ENCODE measurements at regions not wholly inside any gene's neighbourhood (a gene's known extent, or its start where the extent isn't known, plus 50 kb on each side); places are given as distances from the start of the nearest gene placed in this dataset.

DNA sequence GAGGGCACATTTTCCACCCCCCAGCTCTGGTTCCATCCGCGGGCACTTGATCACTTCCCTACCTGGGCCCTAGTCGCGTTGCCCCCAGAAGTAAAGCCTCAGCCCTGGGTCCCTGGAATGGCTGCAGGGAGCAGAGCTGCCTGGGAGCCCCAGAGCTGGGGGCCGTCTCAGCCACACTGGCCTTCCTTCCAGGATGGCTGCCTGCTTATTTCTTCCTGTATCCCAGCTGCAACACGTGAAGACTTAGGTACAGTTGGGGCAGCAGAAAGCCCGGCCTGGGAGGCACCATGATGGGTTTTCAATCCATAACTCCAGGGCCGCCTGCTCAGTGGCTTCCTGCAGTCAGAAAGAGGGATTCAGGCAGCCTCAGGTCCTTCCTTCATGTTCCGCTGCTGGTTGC, 232.3 kb downstream of the IRX2 start:
- peaks cover 11% of the 10 kb centered on the region for H3K4me1 Mint-ChIP-seq (ENCODE audit: low read depth, unreplicated experiment)
- no peak overlapping the region for H3K27ac Mint-ChIP-seq (ENCODE audit: unreplicated experiment)
- no peaks in the 10 kb centered on the region for H3K36me3 Mint-ChIP-seq (ENCODE audit: unreplicated experiment)
- peaks cover 3% of the 10 kb centered on the region for H3K27me3 Mint-ChIP-seq (ENCODE audit: unreplicated experiment)
- no peak for DNase-seq
- no peaks in the 10 kb centered on the region for H3K9me3 Mint-ChIP-seq (ENCODE audit: unreplicated experiment)
- H3K4me3 Mint-ChIP-seq (ENCODE audit: unreplicated experiment) = no peak overlapping the region
- TF ChIP-seq, protein P1, sequence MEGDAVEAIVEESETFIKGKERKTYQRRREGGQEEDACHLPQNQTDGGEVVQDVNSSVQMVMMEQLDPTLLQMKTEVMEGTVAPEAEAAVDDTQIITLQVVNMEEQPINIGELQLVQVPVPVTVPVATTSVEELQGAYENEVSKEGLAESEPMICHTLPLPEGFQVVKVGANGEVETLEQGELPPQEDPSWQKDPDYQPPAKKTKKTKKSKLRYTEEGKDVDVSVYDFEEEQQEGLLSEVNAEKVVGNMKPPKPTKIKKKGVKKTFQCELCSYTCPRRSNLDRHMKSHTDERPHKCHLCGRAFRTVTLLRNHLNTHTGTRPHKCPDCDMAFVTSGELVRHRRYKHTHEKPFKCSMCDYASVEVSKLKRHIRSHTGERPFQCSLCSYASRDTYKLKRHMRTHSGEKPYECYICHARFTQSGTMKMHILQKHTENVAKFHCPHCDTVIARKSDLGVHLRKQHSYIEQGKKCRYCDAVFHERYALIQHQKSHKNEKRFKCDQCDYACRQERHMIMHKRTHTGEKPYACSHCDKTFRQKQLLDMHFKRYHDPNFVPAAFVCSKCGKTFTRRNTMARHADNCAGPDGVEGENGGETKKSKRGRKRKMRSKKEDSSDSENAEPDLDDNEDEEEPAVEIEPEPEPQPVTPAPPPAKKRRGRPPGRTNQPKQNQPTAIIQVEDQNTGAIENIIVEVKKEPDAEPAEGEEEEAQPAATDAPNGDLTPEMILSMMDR (IDR thresholded peaks at IDR 0.05; ENCODE audit: partially characterized antibody, unreplicated experiment) = no peak

DNA sequence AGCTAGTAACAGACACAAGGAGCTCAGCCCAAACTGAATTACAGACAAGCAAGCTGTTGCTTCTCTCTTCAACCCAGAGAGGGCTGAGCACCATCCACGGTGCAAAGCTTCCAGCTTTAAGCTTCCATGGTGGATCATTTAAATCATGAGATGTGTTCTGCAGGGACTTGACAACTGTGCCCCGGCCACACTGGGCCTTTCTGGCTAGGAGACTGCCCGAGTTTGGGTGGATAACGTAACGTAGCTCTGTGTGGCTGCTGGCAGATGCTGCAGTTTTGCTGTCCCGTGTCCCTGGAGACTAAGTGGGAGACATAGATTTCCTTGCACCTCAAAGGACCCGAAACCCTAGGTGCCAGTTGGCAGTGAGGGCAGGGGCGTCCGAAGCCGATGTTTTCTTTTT, 234.0 kb downstream of the IRX2 start:
- H3K9me3 Mint-ChIP-seq (ENCODE audit: unreplicated experiment) = peaks cover 1% of the 10 kb centered on the region
- no peaks in the 10 kb centered on the region for H3K36me3 Mint-ChIP-seq (ENCODE audit: unreplicated experiment)
- H3K4me1 Mint-ChIP-seq (ENCODE audit: low read depth, unreplicated experiment) = peaks cover 10% of the 10 kb centered on the region
- H3K4me3 Mint-ChIP-seq (ENCODE audit: unreplicated experiment) = no peak overlapping the region
- TF ChIP-seq, protein P1 (IDR thresholded peaks at IDR 0.05; ENCODE audit: partially characterized antibody, unreplicated experiment) = no peak
- no peak overlapping the region for H3K27ac Mint-ChIP-seq (ENCODE audit: unreplicated experiment)
- DNase-seq = no peak
- H3K27me3 Mint-ChIP-seq (ENCODE audit: unreplicated experiment) = peaks cover 2% of the 10 kb centered on the region

DNA sequence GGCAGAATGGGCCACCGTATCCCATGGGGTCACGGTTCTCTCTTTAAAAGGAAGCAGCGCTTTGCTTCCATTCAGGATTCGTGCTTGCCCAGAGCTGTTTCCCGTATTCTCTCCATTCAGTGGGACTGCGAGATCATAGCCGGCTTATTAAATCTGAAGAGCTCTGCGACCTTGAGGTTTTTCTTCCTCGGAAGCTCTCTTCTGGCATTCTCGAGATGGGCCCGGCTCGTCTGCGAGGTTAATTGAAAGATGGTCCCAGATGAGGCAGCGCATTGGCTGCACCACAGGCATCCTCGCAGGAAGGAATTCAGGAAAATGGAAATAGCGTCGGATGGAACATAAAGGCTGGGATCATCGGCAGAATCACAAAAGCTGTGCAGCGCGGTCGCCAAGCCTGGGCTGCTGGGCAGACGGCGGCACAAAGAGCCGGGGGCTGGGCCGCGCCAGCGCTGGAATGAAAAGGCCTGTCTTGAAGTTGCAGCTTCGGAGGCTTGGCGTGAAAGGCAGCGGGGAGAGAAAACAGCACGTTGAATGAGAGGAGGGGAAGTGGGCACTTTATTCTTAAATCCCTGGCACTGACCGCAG, 236.2 kb downstream of the IRX2 start:
- Mint-ChIP-seq H3K36me3 (ENCODE audit: unreplicated experiment) (peaks cover 5% of the 10 kb centered on the region), H3K4me1 (ENCODE audit: low read depth, unreplicated experiment) (peaks cover 9% of the 10 kb centered on the region), H3K27me3 (ENCODE audit: unreplicated experiment) (no peaks in the 10 kb centered on the region), H3K27ac (ENCODE audit: unreplicated experiment) (no peak overlapping the region), H3K4me3 (ENCODE audit: unreplicated experiment) (no peak overlapping the region), H3K9me3 (ENCODE audit: unreplicated experiment) (peaks cover 1% of the 10 kb centered on the region)
- no peak for DNase-seq
- TF ChIP-seq, protein P1 (IDR thresholded peaks at IDR 0.05; ENCODE audit: partially characterized antibody, unreplicated experiment) = no peak

DNA sequence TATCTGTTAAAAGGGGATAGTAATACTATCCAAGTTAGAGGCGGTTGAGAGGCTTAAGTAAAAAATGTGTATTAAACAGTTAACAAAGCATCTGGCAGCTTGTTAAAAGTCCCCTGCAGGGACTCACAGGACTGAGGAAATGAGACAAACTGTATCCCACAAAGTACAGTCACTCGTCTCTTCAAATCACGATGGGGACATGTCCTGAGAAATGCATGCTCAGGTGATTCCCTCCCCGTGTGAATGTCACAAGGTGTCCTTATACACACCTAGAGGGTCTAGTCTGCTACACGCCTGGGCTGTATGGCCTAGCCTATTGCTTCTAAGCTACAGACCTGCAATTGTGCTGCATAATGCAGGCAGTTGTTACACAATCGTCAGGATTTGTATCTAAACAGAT, 237.0 kb downstream of the IRX2 start:
- Mint-ChIP-seq H3K4me1 (ENCODE audit: low read depth, unreplicated experiment) (peaks cover 9% of the 10 kb centered on the region), H3K27me3 (ENCODE audit: unreplicated experiment) (peaks cover 3% of the 10 kb centered on the region), H3K9me3 (ENCODE audit: unreplicated experiment) (peaks cover 1% of the 10 kb centered on the region), H3K27ac (ENCODE audit: unreplicated experiment) (no peak overlapping the region), H3K4me3 (ENCODE audit: unreplicated experiment) (no peak overlapping the region), H3K36me3 (ENCODE audit: unreplicated experiment) (peaks cover 12% of the 10 kb centered on the region)
- TF ChIP-seq, protein P1 (IDR thresholded peaks at IDR 0.05; ENCODE audit: partially characterized antibody, unreplicated experiment) = no peak
- DNase-seq = no peak

DNA sequence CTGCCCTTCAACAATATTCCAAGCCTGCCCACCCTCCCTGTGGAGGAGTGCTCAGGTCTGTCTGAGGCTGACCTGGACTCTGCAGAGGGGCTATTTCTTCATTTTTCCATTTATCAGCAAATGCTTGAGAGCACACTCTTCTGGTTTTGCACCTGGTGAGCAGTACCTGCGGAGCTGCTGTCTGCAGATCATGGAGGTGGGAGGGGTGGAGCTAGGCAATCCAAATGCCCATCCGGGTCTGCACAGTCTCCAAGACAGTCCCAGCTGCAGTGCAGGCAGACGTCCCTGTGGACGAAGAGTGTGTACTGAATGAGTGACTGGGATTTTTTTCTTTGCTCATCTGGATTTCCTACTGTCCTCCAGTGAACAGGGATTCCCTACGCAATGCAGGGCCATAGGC, 239.8 kb downstream of the IRX2 start:
- Mint-ChIP-seq H3K4me3 (ENCODE audit: unreplicated experiment) (no peak overlapping the region), H3K27me3 (ENCODE audit: unreplicated experiment) (peaks cover 3% of the 10 kb centered on the region), H3K27ac (ENCODE audit: unreplicated experiment) (no peak overlapping the region), H3K9me3 (ENCODE audit: unreplicated experiment) (peaks cover 1% of the 10 kb centered on the region), H3K4me1 (ENCODE audit: low read depth, unreplicated experiment) (peaks cover 3% of the 10 kb centered on the region), H3K36me3 (ENCODE audit: unreplicated experiment) (peaks cover 12% of the 10 kb centered on the region)
- no peak for DNase-seq
- TF ChIP-seq, protein P1 (IDR thresholded peaks at IDR 0.05; ENCODE audit: partially characterized antibody, unreplicated experiment) = no peak

Data from glutamatergic neuron (in vitro differentiated cells).